ENCODE measurements at regions not wholly inside any gene's neighbourhood (a gene's known extent, or its start where the extent isn't known, plus 50 kb on each side); places are given as distances from the start of the nearest gene placed in this dataset.
"Not testable (repeated sequence)": the region's sequence is repeated elsewhere in the genome, so short reads cannot be mapped to it uniquely, and the experiment has no call there.

DNA sequence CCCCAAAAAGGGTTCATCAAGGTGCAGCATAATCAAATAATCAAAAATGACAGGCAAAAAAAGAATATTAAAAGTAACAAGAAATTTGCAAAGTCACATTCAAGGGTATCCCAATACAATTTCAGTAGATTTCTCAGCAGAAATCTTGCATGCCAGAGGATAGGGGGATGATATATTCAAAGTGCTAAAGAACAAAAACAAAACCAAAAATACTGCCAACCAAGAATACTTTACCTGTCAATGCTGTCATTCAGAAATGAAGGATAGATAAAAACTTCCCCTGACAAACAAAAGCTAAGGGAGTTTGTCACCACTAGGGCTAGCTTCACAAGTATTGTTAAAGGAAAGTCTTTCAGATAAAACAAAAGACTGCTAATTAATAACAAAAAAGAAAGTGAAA lies 68.7 kb upstream of the EDIL3 start:
- DNase-seq = no peak

- DNase-seq = no peak
These were observed 66.1 kb upstream of the EDIL3 start for GRCh38 chr5:84450617-84451414.

DNA sequence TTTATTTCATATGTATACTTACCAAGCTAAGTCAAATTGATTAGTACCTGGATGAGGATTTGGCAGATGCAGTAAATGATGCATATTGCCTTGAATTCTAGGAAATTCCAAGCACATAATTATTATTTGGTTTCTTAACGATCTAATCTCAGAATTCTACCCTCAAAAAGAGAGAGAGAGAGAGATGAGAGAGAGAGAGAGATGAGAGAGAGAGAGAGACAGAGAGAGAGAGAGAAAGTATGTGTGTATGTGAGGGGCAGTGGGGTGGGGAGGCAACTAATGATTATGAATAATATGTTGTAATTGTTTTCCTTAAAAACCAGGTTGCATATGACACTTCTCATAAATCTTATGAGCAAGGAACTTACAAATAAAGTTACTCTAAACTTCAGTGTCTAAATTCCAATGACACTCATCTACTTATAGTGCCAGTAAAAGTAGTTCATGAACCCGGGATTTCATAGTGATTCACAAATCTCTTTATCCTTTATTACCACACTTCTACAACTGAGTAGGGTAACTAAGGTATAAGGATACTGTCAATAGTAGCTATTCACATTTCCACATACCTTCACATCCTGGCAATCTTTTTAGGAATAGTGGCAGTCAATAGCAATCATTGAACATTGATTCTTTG lies 60.5 kb upstream of the EDIL3 start:
- no peak for DNase-seq

DNA sequence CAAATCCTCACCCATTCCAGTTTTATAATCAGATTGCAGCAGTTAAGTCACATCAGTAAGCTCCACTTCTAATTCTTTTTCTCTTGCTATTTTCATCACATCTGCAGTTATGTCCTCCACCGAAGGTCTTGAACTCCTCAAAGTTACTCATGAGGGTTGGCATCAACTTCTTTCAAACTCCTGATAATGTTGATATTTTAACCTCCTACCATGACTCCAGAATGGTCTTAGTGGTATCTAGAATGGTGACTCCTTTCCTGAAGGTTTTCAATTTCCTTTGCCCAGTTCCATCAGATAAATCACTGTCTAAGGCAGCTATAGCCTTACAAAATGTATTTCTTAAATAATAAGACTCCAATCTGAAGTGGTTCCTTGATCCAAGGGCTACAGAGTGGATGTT lies 53.8 kb upstream of the EDIL3 start:
- no peak for DNase-seq

DNA sequence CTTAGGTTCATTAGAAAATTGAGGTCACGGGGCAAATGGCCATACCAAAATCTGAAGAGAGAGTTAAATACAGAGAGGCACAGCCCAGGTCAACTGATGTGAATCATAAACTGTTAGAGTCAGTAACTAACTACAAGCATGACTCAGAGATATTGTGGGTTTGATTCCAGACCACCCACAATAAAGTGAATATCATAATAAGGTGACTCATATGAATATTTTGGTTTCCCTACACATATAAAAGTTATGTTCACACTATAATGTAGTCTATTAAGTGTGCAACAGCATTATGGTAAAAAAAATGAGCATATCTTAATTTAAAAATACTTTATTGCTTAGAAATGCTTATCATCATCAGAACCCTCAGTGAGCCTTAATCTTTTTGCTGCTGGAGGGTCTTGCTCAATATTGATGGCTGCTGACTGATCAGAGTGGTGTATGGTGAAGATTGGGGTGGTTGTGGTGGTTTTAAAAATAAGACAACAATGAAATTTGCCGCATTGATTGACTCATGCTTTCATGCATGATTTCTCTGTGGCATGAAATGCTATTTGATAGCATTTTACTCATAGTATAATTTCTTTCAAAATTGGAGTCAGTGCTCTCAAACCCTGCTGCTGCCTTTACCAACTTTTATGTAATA lies 53.1 kb upstream of the EDIL3 start:
- no peak for DNase-seq

DNA sequence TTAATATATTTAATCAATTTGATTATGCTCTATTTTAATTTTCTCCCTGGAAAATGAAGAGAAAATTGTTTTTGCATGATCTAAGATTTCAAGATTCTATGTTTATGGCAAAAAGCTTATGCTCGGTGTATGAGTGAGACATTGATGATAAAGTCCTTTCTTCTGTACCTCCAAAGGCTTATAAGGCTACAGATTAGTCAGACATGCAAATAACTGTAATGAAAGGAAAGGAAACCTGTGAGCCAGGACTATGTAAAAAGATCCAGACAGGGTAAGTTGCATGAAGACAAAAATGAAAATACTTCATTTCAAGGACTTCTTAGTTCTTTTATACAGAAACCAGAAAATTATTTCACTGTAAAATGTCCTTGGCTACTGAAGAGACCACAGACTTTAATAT lies 52.2 kb upstream of the EDIL3 start:
- no peak for DNase-seq

DNA sequence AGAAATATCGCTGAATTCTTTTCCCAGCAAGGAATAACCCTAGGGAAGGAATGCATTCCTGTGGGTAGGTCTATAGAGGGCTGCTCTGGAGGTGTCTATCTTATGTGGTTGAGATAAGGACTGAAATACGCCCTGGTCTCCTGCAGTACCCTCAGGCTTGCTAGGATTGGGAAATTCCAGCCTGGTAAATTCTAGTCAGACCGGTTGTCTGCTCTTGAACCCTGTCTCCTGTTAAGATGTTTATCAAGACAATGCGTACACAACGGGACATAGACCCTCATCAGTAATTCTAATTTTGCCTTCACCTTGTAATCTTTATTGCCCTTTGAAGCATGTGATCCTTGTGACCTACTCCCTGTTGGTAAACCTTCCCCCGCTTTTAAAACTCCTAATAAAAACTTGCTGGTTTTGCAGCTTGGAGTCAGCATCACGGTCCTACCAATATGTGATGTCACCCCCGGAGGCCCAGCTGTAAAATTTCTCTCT lies 51.2 kb upstream of the EDIL3 start:
- DNase-seq = not testable (repeated sequence)

All from right forelimb (tissue), 1 donor.